ENCODE measurements at regions not wholly inside any gene's neighbourhood (a gene's known extent, or its start where the extent isn't known, plus 50 kb on each side); places are given as distances from the start of the nearest gene placed in this dataset.

DNA sequence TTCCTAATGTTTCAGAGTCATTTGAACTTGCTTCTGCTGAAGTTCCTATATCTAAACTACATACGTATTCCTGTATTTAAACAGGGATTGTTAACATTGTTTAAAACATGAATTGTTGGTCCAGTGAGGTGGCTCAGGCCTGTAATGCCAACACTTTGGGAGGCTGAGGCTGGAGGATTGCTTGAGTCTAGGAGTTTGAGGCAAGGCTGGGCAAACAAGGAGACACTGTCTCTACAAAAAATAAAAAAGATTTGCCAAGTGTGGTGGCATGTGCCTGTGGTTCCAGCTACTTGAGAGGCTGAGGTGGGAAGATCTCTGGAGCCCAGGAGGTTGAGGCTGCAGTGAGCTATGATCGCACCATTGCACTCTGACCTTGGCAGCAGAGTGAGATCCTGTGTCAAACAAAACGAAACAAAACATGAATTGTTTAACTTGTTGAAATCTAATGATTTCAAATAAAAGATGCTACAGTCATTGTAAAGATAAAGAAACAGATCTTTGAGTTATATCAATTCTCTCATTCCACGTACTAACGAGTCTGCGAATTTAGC lies 809.4 kb downstream of the TYW1 start:
- no peaks in the 10 kb centered on the region for H3K4me1 ChIP-seq (ENCODE audit: control insufficient read depth in 1 of 2, insufficient read depth in 2 of 2, low read length in 2 of 2)
- H3K36me3 ChIP-seq (ENCODE audit: control insufficient read depth in 1 of 2, insufficient read depth in 2 of 2, low read length in 2 of 2) = no peaks in the 10 kb centered on the region

DNA sequence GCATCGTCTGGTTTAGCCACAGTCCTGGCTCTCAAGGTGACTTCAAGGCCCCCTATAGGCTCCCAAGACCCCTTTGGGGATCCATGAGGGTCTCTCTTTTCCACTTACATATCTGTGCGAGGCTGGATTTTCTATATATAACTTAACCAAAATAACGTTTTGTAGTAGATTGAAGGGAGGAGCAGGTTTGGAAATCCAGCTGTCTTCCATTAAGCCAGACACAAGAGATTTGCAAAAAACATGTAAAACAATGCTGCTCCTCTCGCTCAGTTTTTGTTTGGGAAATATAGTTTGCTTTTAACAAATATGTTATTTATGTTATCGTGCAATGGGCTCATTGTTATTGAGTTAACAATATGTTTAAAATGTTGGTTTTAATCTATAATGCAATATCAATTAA lies 811.2 kb downstream of the TYW1 start:
- H3K4me3 ChIP-seq (ENCODE audit: low read depth in 1 of 2, low read length in 2 of 2) = no peak overlapping the region
- no peak overlapping the region for H3K27ac ChIP-seq (ENCODE audit: low read length)
- H3K4me1 ChIP-seq (ENCODE audit: control insufficient read depth in 1 of 2, insufficient read depth in 2 of 2, low read length in 2 of 2) = no peaks in the 10 kb centered on the region
- H3K36me3 ChIP-seq (ENCODE audit: control insufficient read depth in 1 of 2, insufficient read depth in 2 of 2, low read length in 2 of 2) = no peaks in the 10 kb centered on the region
- H3K27me3 ChIP-seq (ENCODE audit: low read depth, low read length) = no peaks in the 10 kb centered on the region
- no peaks in the 10 kb centered on the region for H3K9me3 ChIP-seq (ENCODE audit: control insufficient read depth in 1 of 2, low read length in 2 of 2)

More for the DNA sequence above, 809.4 kb downstream of the TYW1 start:
- H3K4me3 ChIP-seq (ENCODE audit: low read depth in 1 of 2, low read length in 2 of 2) = no peak overlapping the region
- H3K27me3 ChIP-seq (ENCODE audit: low read depth, low read length) = no peaks in the 10 kb centered on the region
- no peak overlapping the region for H3K27ac ChIP-seq (ENCODE audit: low read length)
- H3K9me3 ChIP-seq (ENCODE audit: control insufficient read depth in 1 of 2, low read length in 2 of 2) = no peaks in the 10 kb centered on the region

DNA sequence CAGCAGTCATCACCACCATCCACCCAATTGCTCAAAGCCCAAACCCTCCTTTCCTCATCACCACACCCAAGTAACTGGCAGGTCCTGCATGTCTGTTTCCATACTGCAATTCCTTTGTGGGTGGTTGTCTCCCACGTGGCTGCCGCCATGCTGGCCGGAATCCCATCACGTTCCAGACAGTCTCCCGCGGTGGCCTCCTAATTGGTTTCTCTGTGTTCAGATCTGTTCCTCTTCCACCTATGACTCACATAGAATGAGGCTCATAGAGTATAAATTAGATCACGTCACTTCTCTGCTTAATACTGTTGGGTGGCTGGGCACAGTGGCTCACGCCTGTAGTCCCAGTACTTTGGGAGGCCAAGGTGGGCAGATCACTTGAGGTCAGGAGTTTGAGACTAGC lies 813.0 kb downstream of the TYW1 start:
- H3K4me3 ChIP-seq (ENCODE audit: low read depth in 1 of 2, low read length in 2 of 2) = no peak overlapping the region
- H3K27me3 ChIP-seq (ENCODE audit: low read depth, low read length) = no peaks in the 10 kb centered on the region
- no peaks in the 10 kb centered on the region for H3K9me3 ChIP-seq (ENCODE audit: control insufficient read depth in 1 of 2, low read length in 2 of 2)
- H3K36me3 ChIP-seq (ENCODE audit: control insufficient read depth in 1 of 2, insufficient read depth in 2 of 2, low read length in 2 of 2) = no peaks in the 10 kb centered on the region
- no peaks in the 10 kb centered on the region for H3K4me1 ChIP-seq (ENCODE audit: control insufficient read depth in 1 of 2, insufficient read depth in 2 of 2, low read length in 2 of 2)
- H3K27ac ChIP-seq (ENCODE audit: low read length) = no peak overlapping the region

DNA sequence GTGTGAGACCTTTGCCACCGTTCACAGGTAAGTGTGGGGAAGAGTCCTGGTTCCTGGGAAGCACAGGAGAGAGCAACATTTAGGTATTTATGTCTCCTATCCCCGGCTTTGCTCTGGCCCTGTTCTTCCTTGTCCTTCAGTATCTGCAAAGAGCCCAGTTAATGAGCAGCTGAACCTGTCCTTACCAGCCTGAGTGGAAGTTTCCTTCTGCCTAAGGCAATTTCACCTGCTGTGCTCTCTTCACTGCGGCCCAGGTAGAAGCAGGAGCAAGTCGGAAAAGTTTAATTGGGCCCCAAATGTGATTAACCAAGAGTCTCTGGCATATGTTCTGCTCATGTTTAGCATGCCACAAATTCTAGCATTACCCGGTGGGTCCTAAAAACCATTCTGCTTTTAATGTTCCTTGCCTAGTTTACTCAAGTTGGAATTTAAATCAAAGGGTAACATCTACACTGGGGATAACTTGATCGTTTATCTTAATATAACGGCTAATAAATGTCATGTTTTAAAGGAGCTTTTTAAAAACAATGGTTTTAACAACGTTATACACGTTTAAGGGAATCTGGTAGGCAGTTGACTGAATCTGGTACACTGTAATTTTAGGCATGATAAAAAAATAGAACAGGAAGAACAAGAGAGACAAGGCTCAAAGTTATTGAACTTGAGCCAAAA lies 817.1 kb downstream of the TYW1 start:
- no peaks in the 10 kb centered on the region for H3K36me3 ChIP-seq (ENCODE audit: control insufficient read depth in 1 of 2, insufficient read depth in 2 of 2, low read length in 2 of 2)
- H3K9me3 ChIP-seq (ENCODE audit: control insufficient read depth in 1 of 2, low read length in 2 of 2) = peaks cover 4 to 9% of the 10 kb centered on the region in 2 donors
- no peaks in the 10 kb centered on the region for H3K27me3 ChIP-seq (ENCODE audit: low read depth, low read length)
- H3K27ac ChIP-seq (ENCODE audit: low read length) = no peak overlapping the region
- H3K4me1 ChIP-seq (ENCODE audit: control insufficient read depth in 1 of 2, insufficient read depth in 2 of 2, low read length in 2 of 2) = no peaks in the 10 kb centered on the region
- H3K4me3 ChIP-seq (ENCODE audit: low read depth in 1 of 2, low read length in 2 of 2) = no peak overlapping the region

DNA sequence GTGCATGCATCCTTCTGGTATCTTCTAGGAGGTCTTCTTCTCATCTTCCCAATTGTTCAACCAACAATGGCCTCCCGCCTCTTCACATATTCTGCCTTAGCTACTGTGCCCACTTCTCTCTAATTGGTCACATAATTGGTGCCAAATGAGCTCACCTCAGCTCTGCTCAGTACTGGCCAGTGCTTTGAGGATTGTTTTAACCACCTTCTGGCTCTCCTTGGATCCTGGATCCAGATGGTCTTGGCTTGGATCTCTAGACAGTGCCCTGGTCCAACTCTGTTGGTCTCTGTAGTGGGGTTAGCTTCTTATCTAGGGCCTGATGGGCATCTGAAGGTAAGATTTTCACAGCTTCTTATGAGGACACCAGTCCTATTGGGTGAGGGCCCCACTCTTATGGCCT lies 820.8 kb downstream of the TYW1 start:
- no peaks in the 10 kb centered on the region for H3K36me3 ChIP-seq (ENCODE audit: control insufficient read depth in 1 of 2, insufficient read depth in 2 of 2, low read length in 2 of 2)
- no peaks in the 10 kb centered on the region for H3K4me1 ChIP-seq (ENCODE audit: control insufficient read depth in 1 of 2, insufficient read depth in 2 of 2, low read length in 2 of 2)
- no peak overlapping the region for H3K27ac ChIP-seq (ENCODE audit: low read length)
- no peak overlapping the region for H3K4me3 ChIP-seq (ENCODE audit: low read depth in 1 of 2, low read length in 2 of 2)
- H3K9me3 ChIP-seq (ENCODE audit: control insufficient read depth in 1 of 2, low read length in 2 of 2) = peaks cover 4 to 9% of the 10 kb centered on the region in 2 donors
- H3K27me3 ChIP-seq (ENCODE audit: low read depth, low read length) = no peaks in the 10 kb centered on the region

GRCh38 chr7:67821116-67821515 lies 824.5 kb downstream of the TYW1 start:
- no peaks in the 10 kb centered on the region for H3K27me3 ChIP-seq (ENCODE audit: low read depth, low read length)
- no peaks in the 10 kb centered on the region for H3K36me3 ChIP-seq (ENCODE audit: control insufficient read depth in 1 of 2, insufficient read depth in 2 of 2, low read length in 2 of 2)
- no peaks in the 10 kb centered on the region for H3K4me1 ChIP-seq (ENCODE audit: control insufficient read depth in 1 of 2, insufficient read depth in 2 of 2, low read length in 2 of 2)
- no peak overlapping the region for H3K4me3 ChIP-seq (ENCODE audit: low read depth in 1 of 2, low read length in 2 of 2)
- peaks cover 2 to 9% of the 10 kb centered on the region in 2 donors for H3K9me3 ChIP-seq (ENCODE audit: control insufficient read depth in 1 of 2, low read length in 2 of 2)
- H3K27ac ChIP-seq (ENCODE audit: low read length) = no peak overlapping the region

GRCh38 chr7:67823345-67823744 lies 826.7 kb downstream of the TYW1 start:
- Histone ChIP-seq H3K27me3 (ENCODE audit: low read depth, low read length) (no peaks in the 10 kb centered on the region), H3K27ac (ENCODE audit: low read length) (no peak overlapping the region), H3K4me1 (ENCODE audit: control insufficient read depth in 1 of 2, insufficient read depth in 2 of 2, low read length in 2 of 2) (no peaks in the 10 kb centered on the region), H3K4me3 (ENCODE audit: low read depth in 1 of 2, low read length in 2 of 2) (no peak overlapping the region), H3K9me3 (ENCODE audit: control insufficient read depth in 1 of 2, low read length in 2 of 2) (no peaks in the 10 kb centered on the region), H3K36me3 (ENCODE audit: control insufficient read depth in 1 of 2, insufficient read depth in 2 of 2, low read length in 2 of 2) (no peaks in the 10 kb centered on the region)

DNA sequence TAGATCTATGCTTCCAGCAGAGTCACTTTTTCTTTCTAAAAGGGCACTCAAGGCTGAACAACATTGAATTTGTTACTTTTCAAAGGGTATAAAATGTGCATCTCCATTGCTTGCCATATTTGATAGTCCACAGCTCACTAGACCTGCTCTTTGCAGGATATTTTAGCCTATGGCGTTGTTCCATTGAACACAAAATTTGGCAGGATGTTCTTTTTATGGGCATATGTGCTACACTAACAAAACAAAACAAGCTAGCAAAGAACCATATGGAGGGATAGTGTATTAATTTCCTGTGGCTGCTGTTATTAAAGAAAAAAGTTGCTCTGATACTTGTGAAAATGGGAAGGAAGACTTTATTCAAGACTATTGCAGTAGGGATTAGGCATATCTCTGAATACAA lies 828.7 kb downstream of the TYW1 start:
- Histone ChIP-seq H3K36me3 (ENCODE audit: control insufficient read depth in 1 of 2, insufficient read depth in 2 of 2, low read length in 2 of 2) (no peaks in the 10 kb centered on the region), H3K27ac (ENCODE audit: low read length) (no peak overlapping the region), H3K27me3 (ENCODE audit: low read depth, low read length) (no peaks in the 10 kb centered on the region), H3K9me3 (ENCODE audit: control insufficient read depth in 1 of 2, low read length in 2 of 2) (no peaks in the 10 kb centered on the region), H3K4me3 (ENCODE audit: low read depth in 1 of 2, low read length in 2 of 2) (no peak overlapping the region), H3K4me1 (ENCODE audit: control insufficient read depth in 1 of 2, insufficient read depth in 2 of 2, low read length in 2 of 2) (no peaks in the 10 kb centered on the region)

DNA sequence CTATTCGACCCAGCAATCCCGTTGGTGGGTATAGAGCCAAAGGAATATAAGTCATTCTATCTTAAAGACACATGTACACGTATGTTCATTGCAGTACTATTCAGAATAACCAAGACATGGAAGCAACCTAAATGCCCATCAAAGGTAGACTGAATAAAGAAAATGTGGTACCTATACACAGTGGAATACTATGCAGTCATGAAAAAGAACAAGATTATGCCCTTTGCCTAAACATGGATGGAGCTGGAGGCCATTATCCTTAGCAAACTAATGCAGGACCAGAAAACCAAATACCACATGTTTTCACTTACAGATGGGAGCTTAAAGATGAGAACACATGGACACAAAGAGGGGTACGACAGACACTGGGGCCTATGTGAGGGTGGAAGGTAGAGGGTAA lies 845.3 kb downstream of the TYW1 start:
- H3K27me3 ChIP-seq (ENCODE audit: low read depth, low read length) = no peaks in the 10 kb centered on the region
- no peaks in the 10 kb centered on the region for H3K36me3 ChIP-seq (ENCODE audit: control insufficient read depth in 1 of 2, insufficient read depth in 2 of 2, low read length in 2 of 2)
- H3K27ac ChIP-seq (ENCODE audit: low read length) = no peak overlapping the region
- no peaks in the 10 kb centered on the region for H3K9me3 ChIP-seq (ENCODE audit: control insufficient read depth in 1 of 2, low read length in 2 of 2)
- H3K4me1 ChIP-seq (ENCODE audit: control insufficient read depth in 1 of 2, insufficient read depth in 2 of 2, low read length in 2 of 2) = no peaks in the 10 kb centered on the region
- no peak overlapping the region for H3K4me3 ChIP-seq (ENCODE audit: low read depth in 1 of 2, low read length in 2 of 2)

DNA sequence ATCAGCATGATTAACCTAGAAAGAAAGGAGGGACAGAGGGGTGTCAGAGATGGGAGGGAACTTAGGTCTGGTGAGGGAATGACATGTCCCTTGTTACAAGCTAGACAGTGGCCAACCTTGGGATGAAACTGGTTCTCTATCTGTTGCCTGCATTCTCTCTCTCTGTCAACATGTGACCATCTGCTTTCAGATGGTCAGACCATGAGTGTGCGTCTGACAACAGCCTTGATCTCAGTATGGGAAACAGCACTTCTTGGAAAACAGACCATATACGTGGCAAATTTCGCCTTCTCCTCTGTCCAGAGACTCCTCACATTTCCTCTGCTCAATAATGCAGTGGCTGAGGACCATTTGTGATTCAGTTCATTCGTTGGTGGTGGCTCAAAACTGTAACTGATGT lies 845.9 kb downstream of the TYW1 start:
- H3K27ac ChIP-seq (ENCODE audit: low read length) = no peak overlapping the region
- no peaks in the 10 kb centered on the region for H3K4me1 ChIP-seq (ENCODE audit: control insufficient read depth in 1 of 2, insufficient read depth in 2 of 2, low read length in 2 of 2)
- H3K27me3 ChIP-seq (ENCODE audit: low read depth, low read length) = no peaks in the 10 kb centered on the region
- H3K9me3 ChIP-seq (ENCODE audit: control insufficient read depth in 1 of 2, low read length in 2 of 2) = no peaks in the 10 kb centered on the region
- no peak overlapping the region for H3K4me3 ChIP-seq (ENCODE audit: low read depth in 1 of 2, low read length in 2 of 2)
- no peaks in the 10 kb centered on the region for H3K36me3 ChIP-seq (ENCODE audit: control insufficient read depth in 1 of 2, insufficient read depth in 2 of 2, low read length in 2 of 2)

DNA sequence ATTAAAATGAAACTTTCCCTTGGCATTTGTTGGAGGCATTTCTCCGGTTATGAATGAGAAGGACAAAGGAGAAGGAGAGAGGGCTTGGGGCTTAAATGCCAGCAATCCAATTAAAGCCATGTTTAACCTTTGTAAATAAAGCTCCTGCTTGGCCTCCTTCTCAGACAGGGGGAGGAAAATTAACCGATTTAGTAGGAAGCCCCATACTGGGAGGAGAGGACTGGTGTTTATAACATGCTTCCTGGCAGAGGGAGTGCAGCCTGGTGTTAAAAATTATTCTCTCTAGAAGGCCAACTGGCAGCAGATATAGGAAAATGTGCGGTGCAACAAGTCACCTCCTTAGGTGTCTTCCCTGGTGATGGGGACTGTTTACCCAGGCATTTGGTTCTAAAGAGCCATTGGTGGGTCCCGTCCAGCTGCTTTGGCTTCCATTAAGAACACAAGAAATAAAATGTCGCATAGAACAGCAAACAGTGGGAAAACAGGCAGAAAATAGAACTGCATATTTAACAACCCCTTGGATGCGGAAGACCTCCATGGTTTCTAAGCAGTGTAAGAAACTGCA lies 846.5 kb downstream of the TYW1 start:
- Histone ChIP-seq H3K4me3 (ENCODE audit: low read depth in 1 of 2, low read length in 2 of 2) (no peak overlapping the region), H3K27ac (ENCODE audit: low read length) (no peak overlapping the region), H3K36me3 (ENCODE audit: control insufficient read depth in 1 of 2, insufficient read depth in 2 of 2, low read length in 2 of 2) (no peaks in the 10 kb centered on the region), H3K9me3 (ENCODE audit: control insufficient read depth in 1 of 2, low read length in 2 of 2) (no peaks in the 10 kb centered on the region), H3K27me3 (ENCODE audit: low read depth, low read length) (no peaks in the 10 kb centered on the region), H3K4me1 (ENCODE audit: control insufficient read depth in 1 of 2, insufficient read depth in 2 of 2, low read length in 2 of 2) (no peaks in the 10 kb centered on the region)

DNA sequence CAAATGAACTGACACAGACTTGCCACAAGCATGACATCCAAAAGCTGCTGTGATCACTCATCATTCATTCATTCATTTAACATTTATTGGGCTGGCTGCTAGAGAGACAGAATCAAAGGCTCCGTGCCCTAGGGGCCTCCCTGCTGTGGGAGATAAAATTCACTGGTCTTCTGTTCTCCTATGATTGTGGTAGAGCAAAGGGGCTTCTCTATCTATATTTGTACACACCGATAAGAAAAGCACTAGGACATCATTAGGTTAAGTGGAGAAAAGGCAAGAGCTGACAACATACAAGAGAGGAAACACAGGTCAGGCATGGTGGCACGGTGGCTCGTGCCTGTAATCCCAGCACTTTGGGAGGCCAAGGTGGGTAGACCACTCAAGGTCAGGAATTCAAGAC lies 847.0 kb downstream of the TYW1 start:
- Histone ChIP-seq H3K9me3 (ENCODE audit: control insufficient read depth in 1 of 2, low read length in 2 of 2) (no peaks in the 10 kb centered on the region), H3K27me3 (ENCODE audit: low read depth, low read length) (no peaks in the 10 kb centered on the region)

More for the DNA sequence above, 847.0 kb downstream of the TYW1 start:
- Histone ChIP-seq H3K27ac (ENCODE audit: low read length) (no peak overlapping the region), H3K4me1 (ENCODE audit: control insufficient read depth in 1 of 2, insufficient read depth in 2 of 2, low read length in 2 of 2) (no peaks in the 10 kb centered on the region), H3K4me3 (ENCODE audit: low read depth in 1 of 2, low read length in 2 of 2) (no peak overlapping the region), H3K36me3 (ENCODE audit: control insufficient read depth in 1 of 2, insufficient read depth in 2 of 2, low read length in 2 of 2) (no peaks in the 10 kb centered on the region)

Measured in muscle layer of duodenum (tissue), 2 donors.